ENCODE measurements at regions not wholly inside any gene's neighbourhood (a gene's known extent, or its start where the extent isn't known, plus 50 kb on each side); places are given as distances from the start of the nearest gene placed in this dataset.

DNA sequence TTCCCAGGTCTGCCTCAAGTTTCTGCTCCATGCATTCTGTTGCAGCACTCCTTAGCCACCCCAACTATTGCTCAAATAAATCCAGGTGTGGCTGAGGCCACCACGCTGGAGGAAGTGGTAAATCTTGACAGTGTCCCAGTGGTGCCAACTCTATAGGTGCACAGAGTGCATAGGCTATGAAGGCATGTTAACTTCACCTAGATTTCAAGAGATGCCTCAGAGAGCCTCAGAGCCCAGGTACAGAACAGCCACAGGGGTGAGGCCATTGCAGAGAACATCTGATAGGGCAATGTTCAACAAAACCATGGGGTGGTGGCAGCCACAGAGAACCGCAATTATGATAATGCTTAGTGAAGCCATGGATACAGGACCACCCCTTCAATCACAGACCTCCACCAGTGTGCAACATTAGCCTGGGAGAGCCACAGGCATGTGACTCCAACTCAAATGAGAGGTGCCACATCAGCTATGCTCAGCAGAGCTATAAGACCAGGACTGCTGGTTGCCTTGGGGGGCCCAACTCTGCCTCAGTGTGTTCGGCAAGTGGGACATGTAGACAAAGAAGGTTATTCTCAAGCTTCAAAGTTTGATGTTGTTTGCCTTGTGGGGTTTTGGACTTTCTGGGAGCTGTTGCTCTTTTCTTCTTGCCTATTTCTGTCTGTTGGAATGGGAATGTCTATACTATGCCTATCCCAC is 468.7 kb downstream of the ANKRD50 start:
- TF ChIP-seq ZNF423 (CRISPR knock-in tag; IDR thresholded peaks at IDR 0.05) (no peak), NFE2L1 (CRISPR knock-in tag; IDR thresholded peaks at IDR 0.05) (no peak), ESRRA (CRISPR knock-in tag; IDR thresholded peaks at IDR 0.05; ENCODE audit: borderline replicate concordance) (no peak), ZNF317 (CRISPR knock-in tag; IDR thresholded peaks at IDR 0.05; ENCODE audit: borderline replicate concordance, low read depth) (no peak), ZBTB21 (CRISPR knock-in tag; IDR thresholded peaks at IDR 0.05; ENCODE audit: borderline replicate concordance) (no peak)
- TF ChIP-seq, protein P1, sequence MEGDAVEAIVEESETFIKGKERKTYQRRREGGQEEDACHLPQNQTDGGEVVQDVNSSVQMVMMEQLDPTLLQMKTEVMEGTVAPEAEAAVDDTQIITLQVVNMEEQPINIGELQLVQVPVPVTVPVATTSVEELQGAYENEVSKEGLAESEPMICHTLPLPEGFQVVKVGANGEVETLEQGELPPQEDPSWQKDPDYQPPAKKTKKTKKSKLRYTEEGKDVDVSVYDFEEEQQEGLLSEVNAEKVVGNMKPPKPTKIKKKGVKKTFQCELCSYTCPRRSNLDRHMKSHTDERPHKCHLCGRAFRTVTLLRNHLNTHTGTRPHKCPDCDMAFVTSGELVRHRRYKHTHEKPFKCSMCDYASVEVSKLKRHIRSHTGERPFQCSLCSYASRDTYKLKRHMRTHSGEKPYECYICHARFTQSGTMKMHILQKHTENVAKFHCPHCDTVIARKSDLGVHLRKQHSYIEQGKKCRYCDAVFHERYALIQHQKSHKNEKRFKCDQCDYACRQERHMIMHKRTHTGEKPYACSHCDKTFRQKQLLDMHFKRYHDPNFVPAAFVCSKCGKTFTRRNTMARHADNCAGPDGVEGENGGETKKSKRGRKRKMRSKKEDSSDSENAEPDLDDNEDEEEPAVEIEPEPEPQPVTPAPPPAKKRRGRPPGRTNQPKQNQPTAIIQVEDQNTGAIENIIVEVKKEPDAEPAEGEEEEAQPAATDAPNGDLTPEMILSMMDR (IDR thresholded peaks at IDR 0.05) = no peak
- TF ChIP-seq, protein P2, sequence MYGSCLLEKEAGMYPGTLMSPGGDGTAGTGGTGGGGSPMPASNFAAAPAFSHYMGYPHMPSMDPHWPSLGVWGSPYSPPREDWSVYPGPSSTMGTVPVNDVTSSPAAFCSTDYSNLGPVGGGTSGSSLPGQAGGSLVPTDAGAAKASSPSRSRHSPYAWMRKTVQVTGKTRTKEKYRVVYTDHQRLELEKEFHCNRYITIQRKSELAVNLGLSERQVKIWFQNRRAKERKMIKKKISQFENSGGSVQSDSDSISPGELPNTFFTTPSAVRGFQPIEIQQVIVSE (CRISPR knock-in tag; IDR thresholded peaks at IDR 0.05; ENCODE audit: borderline replicate concordance) = no peak
- TF ChIP-seq, protein P3, sequence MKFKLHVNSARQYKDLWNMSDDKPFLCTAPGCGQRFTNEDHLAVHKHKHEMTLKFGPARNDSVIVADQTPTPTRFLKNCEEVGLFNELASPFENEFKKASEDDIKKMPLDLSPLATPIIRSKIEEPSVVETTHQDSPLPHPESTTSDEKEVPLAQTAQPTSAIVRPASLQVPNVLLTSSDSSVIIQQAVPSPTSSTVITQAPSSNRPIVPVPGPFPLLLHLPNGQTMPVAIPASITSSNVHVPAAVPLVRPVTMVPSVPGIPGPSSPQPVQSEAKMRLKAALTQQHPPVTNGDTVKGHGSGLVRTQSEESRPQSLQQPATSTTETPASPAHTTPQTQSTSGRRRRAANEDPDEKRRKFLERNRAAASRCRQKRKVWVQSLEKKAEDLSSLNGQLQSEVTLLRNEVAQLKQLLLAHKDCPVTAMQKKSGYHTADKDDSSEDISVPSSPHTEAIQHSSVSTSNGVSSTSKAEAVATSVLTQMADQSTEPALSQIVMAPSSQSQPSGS (CRISPR knock-in tag; IDR thresholded peaks at IDR 0.05; ENCODE audit: borderline replicate concordance, low read depth) = no peak
- TF ChIP-seq, protein P4, sequence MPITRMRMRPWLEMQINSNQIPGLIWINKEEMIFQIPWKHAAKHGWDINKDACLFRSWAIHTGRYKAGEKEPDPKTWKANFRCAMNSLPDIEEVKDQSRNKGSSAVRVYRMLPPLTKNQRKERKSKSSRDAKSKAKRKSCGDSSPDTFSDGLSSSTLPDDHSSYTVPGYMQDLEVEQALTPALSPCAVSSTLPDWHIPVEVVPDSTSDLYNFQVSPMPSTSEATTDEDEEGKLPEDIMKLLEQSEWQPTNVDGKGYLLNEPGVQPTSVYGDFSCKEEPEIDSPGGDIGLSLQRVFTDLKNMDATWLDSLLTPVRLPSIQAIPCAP (CRISPR knock-in tag; IDR thresholded peaks at IDR 0.05) = no peak

Measured in WTC11 (cell line).